HCEC 1CT (cell line): ENCODE measurements at regions not wholly inside any gene's neighbourhood (a gene's known extent, or its start where the extent isn't known, plus 50 kb on each side); places are given as distances from the start of the nearest gene placed in this dataset.

Source experiments
- DNase-seq: peaks from one replicate; pipeline ENCODE4 v3.0.0-alpha.2; 2017

DNA sequence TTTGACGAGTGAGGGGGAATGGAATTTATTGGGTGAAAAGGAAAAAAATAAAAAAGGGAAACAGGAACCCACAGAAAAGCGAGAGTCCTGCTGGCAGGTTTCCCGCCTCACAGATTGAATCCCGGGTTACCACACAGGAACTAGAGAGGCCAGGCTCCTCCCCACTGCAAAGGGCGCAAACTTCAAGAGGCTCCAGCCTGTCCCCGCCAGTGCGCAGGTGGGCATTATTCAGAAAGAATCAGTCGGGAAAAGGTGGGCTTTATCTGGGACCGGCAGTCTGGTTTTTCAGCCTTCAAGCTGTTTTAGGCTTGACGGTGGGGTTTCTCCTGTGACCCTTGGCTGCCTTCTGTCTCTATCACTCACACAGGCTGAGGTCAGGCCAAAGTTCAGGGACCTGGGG lies 1496.8 kb downstream of the RPA4 start:
- no peak for DNase-seq

DNA sequence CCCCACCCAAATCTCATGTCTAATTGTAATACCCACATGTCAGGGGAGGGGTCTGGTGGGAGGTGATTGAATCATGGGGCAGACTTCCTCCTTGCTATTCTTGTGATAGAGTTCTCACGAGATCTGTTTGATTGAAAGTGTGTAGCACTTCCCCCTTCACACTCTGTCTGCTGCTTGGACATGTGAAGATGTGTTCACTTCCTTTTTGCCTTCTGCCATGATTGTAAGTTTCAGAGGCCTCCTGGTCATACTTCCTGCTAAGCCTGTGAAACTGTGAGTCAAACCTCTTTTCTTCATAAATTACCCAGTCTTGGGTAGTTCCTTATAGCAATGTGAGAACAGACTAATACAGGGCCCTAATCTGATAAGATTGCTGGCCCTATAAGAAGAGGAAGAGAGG lies 1514.8 kb downstream of the RPA4 start:
- no peak for DNase-seq

DNA sequence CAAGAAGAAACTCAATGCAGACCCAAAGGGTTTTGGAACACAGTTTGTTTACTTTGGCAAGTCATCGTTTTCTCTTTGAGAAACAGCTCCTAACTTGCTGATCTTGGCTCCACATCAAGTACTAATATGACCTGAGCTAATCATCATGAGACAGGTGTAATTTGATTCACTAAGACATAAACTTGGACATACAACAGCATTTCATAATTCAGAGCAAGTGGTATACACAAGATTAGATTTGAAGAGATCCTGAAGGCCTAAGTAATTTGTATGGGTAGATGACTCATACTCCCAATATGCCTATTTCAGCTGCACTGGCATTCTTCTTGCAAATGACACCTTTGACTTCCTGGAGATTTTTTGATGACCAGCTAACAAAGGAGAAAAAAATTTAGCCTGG lies 1521.7 kb downstream of the RPA4 start:
- DNase-seq = no peak

- DNase-seq = no peak
Measured at GRCh38 chrX:98407584-98407983, 1523.9 kb downstream of the RPA4 start.

GRCh38 chrX:98409867-98410266 lies 1526.2 kb downstream of the RPA4 start:
- no peak for DNase-seq

DNA sequence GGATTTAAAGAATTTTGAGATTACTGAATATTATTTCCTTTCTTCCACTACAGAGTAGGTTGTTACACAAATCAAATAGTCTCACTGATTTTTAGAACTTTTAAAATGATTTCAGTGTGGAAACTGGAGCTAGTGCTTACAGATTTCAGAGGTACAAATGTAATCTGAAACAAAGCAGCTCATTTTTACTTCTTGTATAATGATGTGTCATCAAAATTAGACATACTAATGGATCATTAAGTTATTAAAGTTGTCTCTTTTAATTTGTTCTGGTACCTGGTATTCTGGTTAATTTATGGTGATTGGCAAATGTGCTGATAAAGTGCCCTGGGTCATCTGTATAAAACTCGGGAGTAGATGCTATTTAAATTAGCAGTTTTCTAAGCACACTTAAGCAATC lies 1528.3 kb downstream of the RPA4 start:
- no peak for DNase-seq

DNA sequence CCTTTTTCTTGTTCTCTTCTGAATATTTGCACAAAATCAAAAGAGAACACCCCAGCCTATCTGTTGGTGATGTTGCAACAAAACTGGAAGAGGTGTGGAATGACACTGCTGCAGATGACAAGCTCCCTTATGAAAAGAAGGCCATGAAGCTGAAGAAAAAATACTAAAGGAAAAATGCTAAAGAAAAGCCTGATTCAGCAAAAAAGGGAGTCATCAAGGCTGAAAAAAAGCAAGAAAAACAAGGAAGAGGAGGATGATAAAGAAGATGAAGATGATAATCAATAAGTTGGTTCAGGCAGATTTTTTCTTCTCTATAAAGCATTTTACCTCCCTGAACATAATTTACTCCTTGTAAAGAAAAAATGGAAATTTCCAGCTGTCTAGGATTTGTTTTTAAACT lies 1538.8 kb downstream of the RPA4 start:
- no peak for DNase-seq

DNA sequence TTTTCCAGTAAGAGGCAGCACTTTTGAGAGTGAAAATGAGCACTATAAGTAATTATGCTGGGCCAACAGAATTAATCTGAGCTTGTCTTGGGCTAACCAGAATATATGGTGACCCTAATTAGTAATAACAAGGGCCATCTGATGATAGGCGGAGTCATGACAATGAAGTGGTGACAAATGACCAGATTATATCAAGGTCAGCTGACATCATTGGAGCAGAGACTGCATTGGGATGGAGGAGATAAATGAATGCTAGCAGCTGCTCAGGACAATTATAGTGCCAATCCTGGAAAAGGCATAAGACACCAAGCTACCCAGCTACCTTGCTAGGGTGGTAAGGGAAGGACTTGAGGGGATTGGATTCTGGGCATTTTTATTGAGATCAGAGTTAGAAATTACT lies 1548.7 kb downstream of the RPA4 start:
- no peak for DNase-seq

DNA sequence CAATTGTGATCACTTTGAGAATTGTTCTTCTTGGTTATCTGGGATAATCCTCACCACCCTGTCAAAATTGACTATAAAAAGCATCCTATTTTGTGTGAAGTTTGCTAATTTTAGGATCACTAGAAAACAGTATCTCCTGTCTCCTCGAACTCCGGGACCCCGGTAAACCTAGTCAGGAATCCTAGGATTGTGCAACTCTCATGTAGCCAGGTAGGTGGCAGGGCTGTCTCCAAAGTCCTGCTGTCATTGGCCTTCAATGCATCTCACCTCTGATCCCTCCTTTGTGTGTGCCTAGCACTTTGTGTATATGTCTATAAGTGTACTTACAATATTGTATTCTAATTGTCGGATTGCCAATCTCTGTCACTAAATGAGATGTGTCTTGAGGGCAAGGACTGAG lies 1564.8 kb downstream of the RPA4 start:
- DNase-seq = no peak

- DNase-seq = no peak
Measured at GRCh38 chrX:98452456-98452855, 1568.7 kb downstream of the RPA4 start.

DNA sequence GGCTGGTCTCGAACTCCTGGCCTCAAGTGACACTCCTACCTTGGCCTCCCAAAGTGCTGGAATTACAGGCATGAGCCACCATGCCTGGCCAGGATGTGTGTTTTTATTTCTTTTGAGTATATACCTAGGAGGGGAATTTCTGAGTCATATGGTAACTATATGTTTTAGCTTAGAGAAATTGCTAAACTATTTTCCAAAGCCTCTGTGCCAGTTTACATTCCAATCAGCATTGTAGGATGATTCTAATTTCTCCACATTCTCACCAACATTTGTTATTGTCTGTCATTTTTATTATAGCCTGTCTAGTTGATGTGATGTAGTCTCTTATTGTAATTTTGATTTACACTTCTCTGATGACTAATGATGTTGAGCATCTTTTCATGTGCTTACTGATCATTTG lies 1576.0 kb downstream of the RPA4 start:
- no peak for DNase-seq

GRCh38 chrX:98480606-98481005 lies 1596.9 kb downstream of the RPA4 start:
- no peak for DNase-seq

- no peak for DNase-seq
Measured at GRCh38 chrX:98481636-98482035, 1597.9 kb downstream of the RPA4 start.

- no peak for DNase-seq
Measured at GRCh38 chrX:98490670-98491069, 1607.0 kb downstream of the RPA4 start.

DNA sequence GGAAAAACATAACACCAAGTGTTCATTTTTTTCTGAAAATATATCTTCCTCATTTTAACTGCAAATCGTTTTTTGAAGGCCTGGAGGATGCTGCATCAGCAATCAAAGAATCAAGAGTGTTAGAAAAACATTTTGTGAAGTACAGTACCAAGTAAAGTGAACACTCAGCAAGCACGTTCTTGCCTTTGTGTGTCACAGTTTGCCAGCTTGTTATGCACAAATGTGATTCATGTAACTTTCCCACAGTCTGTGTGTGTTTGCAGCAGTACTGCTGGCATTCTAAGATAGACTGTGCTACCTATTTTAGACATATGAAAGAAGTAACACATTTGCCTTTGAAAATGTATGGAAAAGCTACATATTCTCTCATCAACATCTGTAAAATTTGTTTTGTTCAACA lies 1617.7 kb downstream of the RPA4 start:
- DNase-seq = no peak

DNA sequence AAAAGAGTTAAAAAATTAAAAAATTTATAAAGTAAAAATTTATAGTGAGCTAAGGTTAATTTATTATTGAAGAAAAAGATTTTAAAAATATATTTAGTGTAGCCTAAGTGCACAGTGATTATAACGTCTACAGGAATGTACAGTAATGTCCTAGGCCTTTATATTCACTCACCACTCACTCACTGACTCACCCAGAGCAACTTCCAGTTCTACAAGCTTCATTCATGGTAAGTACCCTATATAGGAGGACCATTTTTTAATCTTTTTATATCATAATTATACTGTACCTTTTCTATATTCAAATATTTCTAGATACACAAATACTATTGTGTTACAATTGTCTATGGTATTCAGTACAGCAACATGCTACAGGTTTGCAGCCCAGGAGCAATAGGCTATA lies 1623.2 kb downstream of the RPA4 start:
- no peak for DNase-seq

DNA sequence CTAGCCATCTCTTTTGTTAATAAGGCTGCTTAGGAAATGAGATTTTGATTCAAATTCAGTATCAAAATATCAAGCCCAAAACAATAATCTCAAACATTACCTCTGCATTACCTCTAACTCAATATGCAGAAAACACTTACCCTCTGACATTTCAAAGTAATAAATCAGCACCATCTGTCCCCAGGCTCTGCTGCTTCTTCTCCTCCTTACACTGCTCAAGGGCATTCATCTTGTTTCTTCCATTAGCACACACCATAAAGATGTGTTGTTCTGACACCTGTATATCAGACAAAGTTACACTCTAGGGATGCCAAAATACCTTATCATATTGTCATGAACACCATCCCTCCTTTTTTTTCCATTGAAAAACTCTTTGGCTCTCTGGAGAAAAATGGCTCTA lies 1630.3 kb downstream of the RPA4 start:
- no peak for DNase-seq

- DNase-seq = no peak
Measured at GRCh38 chrX:98516120-98516519, 1632.4 kb downstream of the RPA4 start.

GRCh38 chrX:98523026-98523425 lies 1639.3 kb downstream of the RPA4 start:
- DNase-seq = no peak

- no peak for DNase-seq
Measured at GRCh38 chrX:98523521-98523920, 1639.8 kb downstream of the RPA4 start.

DNA sequence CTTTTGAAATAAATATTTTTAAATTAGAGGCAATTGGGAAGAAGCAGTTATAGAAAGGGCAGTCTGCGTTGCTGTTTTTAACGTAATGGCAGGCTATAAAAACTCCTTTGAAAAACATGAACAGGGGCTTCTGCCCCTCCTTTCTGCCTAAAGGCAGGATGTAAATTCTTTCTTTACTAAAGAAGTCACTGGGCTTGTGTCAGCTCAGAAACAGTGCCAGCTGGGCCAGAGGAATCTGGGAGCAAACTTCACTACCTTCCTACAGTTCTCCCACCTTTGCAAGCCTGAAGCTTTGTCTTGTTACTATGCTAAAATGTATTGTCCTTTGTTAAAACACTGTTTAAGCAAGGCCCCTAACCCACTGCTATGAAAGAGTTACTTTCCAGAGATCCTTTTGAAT lies 1664.8 kb downstream of the RPA4 start:
- DNase-seq = no peak

DNA sequence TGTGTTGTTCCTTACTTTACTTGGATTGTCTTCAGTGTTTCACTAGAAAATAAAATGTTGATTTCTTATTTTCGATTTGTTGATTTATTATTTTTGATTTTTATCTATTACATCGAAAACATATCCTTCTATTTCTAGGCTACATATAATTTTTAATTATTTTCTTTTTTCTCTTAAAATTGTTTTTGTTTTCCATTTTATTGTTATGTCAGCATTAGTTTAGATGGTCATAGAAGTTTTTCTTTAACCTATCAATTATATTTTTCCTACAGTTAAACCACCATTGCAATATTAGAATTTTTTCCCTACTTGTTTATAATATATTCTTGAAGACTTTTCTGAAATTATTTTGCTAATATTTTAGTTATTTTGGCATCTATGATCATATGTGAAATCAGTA lies 1685.1 kb downstream of the RPA4 start:
- no peak for DNase-seq

GRCh38 chrX:98605941-98606340 lies 1722.2 kb downstream of the RPA4 start:
- DNase-seq = no peak

- no peak for DNase-seq
Measured at GRCh38 chrX:98607739-98608138, 1724.0 kb downstream of the RPA4 start.

DNA sequence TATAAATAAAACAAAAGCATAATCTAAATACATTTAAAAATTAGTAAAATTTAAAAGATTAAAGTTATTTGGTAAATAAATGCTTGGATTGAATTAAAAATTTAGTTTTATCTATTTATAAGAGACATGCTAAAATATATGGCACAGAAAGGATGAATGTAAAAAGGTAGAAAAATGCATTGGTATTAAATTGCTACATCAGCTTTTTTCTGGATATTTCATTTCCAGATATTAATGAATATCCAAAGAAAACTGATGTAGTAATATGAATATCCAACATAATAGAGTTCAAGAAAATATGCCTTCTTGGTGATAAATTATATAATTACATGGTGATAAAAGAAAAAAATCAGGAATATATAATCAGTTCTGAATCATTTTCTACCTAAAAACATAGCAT lies 1743.9 kb downstream of the RPA4 start:
- no peak for DNase-seq

DNA sequence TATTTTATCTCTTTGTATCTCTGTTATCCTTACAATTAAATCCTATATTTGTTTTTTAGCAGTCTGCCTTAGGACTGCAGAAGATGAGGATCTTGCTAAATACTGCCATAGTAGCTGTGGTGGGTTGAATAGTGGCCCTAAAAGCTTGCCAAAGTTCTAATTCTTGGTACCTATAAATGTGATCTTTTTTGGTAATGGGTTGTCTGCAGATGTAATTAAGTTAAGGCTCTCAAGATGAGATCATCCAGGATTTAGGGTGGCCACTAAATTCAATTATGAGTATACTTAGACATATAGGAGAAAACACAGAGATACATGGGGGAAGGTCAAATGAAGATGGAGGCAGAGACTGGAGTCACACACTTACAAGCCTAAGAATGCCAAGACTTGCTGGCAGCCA lies 1753.7 kb downstream of the RPA4 start:
- DNase-seq = no peak
